ENCODE measurements at regions not wholly inside any gene's neighbourhood (a gene's known extent, or its start where the extent isn't known, plus 50 kb on each side); places are given as distances from the start of the nearest gene placed in this dataset.

GRCh38 chr2:16080516-16080915 lies 140.2 kb downstream of the MYCN start:
- TF ChIP-seq CTCF (IDR thresholded peaks at IDR 0.05; ENCODE audit: insufficient read depth, low read length, poor library complexity, severe bottlenecking) (no peak), EZH2phosphoT487 (conservative IDR thresholded peaks at IDR 0.05; ENCODE audit: low read length) (no peak)
